GM18858 (cell line): ENCODE measurements at regions not wholly inside any gene's neighbourhood (a gene's known extent, or its start where the extent isn't known, plus 50 kb on each side); places are given as distances from the start of the nearest gene placed in this dataset.

Source experiments
- ATAC-seq: cut with Tn5 transposase; IDR thresholded peaks from one replicate; pipeline ENCODE4 v1.9.1; 2021; ENCODE audit not compliant: unreplicated experiment

DNA sequence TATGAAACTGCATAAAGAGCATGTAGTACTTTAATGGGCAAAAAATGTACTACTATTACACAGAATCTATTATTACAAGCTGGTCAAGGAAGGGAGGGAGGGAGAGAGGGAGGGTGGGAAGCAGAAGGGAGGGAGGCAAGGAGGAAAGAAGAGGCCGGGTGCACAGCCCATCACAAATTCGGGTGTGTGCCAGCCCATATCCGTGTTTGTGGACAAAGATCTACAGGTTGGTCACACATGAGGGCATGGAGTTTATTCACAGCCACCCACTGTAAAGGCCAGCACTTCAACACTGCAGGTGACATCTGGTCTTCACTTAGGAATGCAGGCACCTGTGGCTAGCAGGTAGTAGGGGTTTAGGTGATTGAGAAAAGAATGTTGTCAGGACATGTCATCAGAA lies 352.5 kb upstream of the NBEA start:
- ATAC-seq = no peak

- no peak for ATAC-seq
These were observed 350.9 kb upstream of the NBEA start for GRCh38 chr13:34591129-34591528.

DNA sequence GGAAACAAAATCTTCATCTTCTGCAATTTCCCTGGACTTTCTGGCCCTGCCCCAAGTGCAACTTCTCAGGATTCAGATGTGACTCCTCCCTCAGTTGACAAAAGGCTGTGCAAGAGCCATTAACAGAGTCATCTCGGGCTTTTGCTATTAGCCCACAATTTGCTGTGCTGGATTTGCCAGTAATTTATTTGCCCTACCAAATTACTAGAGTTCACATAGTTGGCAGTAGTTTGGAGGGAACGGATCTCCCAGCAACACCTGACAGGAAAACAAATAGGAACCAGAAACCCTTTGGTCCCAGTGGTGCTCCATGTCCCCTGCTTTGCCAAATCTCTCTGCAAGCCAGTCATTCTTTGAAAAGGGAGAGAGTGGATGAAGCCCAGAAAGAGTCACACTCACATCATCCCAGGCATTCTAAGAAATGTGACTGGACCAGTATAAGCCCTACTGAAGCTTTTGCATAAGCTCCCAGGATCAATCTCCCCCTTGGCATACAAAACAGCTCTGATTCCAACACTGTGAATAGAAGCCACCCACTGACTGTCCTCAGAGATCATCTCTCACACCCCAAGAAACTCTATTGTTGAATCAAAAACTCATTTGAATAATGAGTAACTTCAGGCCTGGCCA lies 350.1 kb upstream of the NBEA start:
- ATAC-seq = no peak

- no peak for ATAC-seq
These were observed 348.4 kb upstream of the NBEA start for GRCh38 chr13:34593658-34594057.

GRCh38 chr13:34594507-34594906 lies 347.6 kb upstream of the NBEA start:
- no peak for ATAC-seq

DNA sequence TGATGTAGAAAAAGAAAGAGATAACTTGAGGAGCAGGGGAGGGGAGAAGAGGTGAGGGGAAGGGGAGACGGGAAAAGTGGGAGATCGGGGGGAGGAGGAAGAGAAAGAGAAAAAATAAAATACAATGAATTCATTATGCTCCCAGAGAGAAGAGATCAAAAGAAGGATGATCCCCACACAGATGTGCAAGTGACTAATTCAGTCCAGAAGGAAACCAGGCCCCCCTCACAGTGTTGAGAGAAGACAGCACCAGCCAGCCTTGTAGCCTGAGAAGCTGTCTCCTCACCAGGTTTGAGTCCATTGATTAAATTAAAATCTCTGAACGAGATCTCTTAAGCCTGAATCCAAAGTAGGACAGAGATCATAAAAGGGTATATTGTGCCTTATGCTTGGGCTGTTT lies 333.7 kb upstream of the NBEA start:
- no peak for ATAC-seq

DNA sequence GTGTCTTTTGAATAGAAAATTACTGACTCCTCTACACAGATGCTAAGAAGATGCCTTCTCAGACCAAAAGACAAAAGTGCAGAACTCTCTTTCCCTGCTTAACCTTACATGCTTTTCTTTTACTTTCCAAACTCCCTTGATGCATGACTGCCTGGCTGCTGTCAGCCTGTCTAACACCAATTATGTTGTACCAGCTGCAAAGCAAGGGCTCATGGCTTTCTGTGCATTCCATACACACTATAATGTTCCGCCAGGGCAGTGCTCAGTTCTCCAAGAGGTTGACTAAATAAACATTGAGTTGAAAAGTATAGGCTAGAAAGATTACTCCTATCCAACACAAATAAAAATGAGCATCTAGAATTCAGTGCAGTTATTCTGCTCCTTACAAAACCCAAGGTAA lies 330.4 kb upstream of the NBEA start:
- no peak for ATAC-seq

GRCh38 chr13:34617473-34618083 lies 324.5 kb upstream of the NBEA start:
- ATAC-seq = no peak

DNA sequence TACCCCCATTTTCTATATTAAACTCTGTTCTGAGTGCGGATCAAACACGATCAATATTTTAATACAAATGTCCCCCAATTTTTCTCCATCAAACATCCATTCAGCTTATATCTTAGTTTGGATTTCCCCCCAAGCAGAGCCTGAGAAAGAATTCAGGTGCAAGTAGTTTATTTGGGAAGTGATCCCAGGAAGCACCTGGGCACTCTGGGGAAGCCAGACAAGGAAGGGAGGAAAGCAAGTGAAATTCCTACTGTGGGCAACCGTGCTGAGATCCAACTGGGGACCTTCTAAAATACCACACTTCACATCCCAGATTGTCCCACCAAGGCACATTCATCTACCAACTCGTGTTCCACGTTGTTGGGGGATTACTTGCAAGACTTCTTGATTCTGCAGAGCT lies 323.4 kb upstream of the NBEA start:
- ATAC-seq = no peak

DNA sequence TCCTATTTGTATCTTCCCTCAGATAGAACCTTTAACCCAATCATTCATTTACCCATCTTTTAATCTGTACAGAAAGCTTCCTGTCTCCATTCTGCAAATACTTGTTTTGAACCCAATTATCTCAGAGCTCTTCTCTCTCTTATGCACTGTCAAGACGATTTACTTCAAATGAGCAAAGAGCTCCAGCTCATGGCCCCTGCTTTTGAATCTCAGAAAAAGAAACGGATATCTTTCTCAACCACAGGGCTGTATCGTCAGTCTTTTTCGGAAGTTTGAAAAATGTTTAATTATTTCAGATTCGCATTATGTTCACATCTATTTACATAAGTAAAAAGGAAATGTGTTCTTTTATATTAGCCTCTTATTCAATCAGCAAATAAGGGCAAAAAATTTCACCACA lies 322.7 kb upstream of the NBEA start:
- ATAC-seq = no peak

GRCh38 chr13:34620074-34620850 lies 321.8 kb upstream of the NBEA start:
- ATAC-seq = no peak

DNA sequence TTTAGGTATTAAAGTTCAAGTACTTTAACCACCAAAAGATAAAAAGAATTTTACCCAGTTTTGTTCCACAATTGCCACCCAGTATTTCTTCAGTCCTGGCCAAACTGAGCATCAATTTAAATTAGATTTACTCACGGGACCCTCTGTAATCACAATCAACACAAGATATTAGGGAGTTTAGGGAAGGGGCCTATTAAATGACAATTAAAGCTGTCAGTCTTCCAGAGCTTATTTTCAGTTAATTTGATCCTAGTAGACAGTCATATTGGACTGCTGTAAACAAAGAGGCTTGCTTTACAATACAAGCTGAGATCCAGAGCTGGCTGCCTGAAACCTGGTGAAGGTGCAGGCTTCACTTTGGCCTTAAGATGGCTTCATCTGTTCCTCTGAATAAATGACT lies 321.2 kb upstream of the NBEA start:
- ATAC-seq = no peak

GRCh38 chr13:34623331-34623730 lies 318.7 kb upstream of the NBEA start:
- ATAC-seq = no peak

- ATAC-seq = no peak
These were observed 314.4 kb upstream of the NBEA start for GRCh38 chr13:34627509-34628208.

- no peak for ATAC-seq
These were observed 313.8 kb upstream of the NBEA start for GRCh38 chr13:34628209-34628682.

- no peak for ATAC-seq
These were observed 307.6 kb upstream of the NBEA start for GRCh38 chr13:34634448-34634847.

GRCh38 chr13:34637138-34637537 lies 304.9 kb upstream of the NBEA start:
- ATAC-seq = no peak

GRCh38 chr13:34637636-34638035 lies 304.4 kb upstream of the NBEA start:
- ATAC-seq = no peak

DNA sequence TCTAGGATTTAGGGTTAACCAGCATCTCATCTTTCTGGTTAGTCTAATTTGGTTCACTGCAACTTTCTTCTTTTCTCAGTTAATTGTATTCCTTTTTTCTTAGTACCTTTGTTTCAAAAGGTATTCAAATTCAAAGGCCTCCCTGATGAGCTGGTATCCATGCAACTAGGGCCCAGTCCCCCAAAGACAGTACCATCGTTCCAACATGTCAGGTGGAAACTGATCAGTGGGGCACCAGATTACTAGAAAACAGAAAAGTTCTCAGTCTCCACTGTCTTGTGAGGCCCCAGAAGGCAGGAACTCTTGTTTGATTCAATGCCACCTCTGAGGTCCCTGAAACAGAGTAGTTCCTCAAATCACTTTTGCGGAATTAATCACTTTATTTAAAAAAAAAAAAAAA lies 303.2 kb upstream of the NBEA start:
- ATAC-seq = no peak

DNA sequence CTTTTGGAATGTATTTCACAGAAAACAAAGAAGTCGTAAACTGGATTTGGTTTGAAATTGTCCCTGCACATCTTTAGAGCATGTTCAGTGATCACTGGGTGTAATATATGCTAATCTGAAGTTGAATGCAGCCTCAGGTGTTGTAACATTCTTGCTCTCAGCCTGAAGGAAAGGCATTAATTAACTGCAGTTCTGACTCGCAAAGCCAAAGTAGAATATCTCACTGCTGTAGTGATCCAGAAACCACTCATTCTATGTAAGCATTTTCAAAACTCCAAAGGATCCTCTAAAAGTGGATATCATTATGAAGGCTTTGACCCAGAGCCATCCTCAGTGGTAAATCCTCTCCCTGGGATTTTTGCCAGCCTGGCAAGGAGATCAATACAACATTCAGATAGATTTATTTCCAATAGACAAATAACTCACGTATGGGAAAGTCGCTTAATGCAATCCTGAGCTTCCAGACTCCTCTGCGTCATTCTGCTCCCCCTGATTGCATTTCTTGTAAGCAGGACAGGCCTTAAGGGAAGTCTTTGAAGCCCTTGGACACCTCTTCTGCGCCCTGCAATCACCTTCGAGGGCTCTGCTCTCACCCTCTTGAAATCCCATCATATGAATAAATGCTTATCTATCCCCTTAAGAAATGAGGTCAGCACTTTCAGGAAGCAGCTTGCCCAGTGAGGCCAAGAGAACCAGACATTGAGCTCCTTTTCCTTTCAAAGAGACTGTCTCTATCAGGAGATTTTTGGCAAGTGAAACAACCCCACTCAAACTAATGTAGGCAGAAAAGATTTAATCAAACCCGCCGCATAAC lies 301.7 kb upstream of the NBEA start:
- no peak for ATAC-seq

- ATAC-seq = no peak
These were observed 301.1 kb upstream of the NBEA start for GRCh38 chr13:34640993-34641330.
